ENCODE measurements at regions not wholly inside any gene's neighbourhood (a gene's known extent, or its start where the extent isn't known, plus 50 kb on each side); places are given as distances from the start of the nearest gene placed in this dataset.

- Histone ChIP-seq H3K4me1 (peaks cover 0 to 3% (median 0%) of the 10 kb centered on the region in 6 donors), H3K9me3 (no peaks in the 10 kb centered on the region), H3K27ac (peak overlapping the region in 1 of 8 donors; percentile 7), H3K27me3 (replicated peaks in 1 of 7) (no peaks in the 10 kb centered on the region), H3K4me3 (no peak overlapping the region), H3K36me3 (no peaks in the 10 kb centered on the region)
- DNase-seq, result no peak
- intact Hi-C loops (cut with DNase I; ENCODE audit: low total_unique reads), result no loop called here
- 47 to 72% (median 58%) methylated on average over 4 of the region's 4 CpGs for WGBS, 5 donors
- TF ChIP-seq POLR2A (IDR thresholded peaks at IDR 0.05) (no peak), POLR2AphosphoS5 (IDR thresholded peaks at IDR 0.05) (no peak)
These were observed 281.0 kb upstream of the TBL1XR1 start for GRCh38 chr3:177478170-177478867.

DNA sequence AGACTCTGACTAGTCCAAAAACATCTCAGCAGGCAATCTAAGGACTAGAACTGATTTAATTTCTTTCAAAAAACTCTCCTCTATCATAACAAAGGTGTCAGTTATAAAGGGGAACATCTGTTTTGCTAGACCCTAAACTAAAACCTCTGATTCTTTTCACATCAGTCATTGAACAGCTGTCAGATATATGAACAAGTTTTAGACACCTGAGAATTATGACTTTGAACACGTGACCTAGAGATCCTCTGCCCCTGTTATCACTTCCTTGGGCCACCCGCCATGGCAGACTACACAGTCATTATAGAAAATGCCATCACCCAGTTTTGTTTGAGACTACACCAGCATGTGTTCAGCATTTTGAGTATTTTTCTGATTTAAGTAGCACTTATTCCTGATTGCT, 282.3 kb upstream of the TBL1XR1 start:
- H3K27ac ChIP-seq, result no peak overlapping the region
- no peaks in the 10 kb centered on the region for H3K36me3 ChIP-seq
- H3K9me3 ChIP-seq, result no peaks in the 10 kb centered on the region
- H3K4me1 ChIP-seq, result peaks cover 0 to 3% (median 0%) of the 10 kb centered on the region in 6 donors
- TF ChIP-seq POLR2A (IDR thresholded peaks at IDR 0.05) (no peak), POLR2AphosphoS5 (IDR thresholded peaks at IDR 0.05) (no peak)
- TF ChIP-seq, protein P1, sequence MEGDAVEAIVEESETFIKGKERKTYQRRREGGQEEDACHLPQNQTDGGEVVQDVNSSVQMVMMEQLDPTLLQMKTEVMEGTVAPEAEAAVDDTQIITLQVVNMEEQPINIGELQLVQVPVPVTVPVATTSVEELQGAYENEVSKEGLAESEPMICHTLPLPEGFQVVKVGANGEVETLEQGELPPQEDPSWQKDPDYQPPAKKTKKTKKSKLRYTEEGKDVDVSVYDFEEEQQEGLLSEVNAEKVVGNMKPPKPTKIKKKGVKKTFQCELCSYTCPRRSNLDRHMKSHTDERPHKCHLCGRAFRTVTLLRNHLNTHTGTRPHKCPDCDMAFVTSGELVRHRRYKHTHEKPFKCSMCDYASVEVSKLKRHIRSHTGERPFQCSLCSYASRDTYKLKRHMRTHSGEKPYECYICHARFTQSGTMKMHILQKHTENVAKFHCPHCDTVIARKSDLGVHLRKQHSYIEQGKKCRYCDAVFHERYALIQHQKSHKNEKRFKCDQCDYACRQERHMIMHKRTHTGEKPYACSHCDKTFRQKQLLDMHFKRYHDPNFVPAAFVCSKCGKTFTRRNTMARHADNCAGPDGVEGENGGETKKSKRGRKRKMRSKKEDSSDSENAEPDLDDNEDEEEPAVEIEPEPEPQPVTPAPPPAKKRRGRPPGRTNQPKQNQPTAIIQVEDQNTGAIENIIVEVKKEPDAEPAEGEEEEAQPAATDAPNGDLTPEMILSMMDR (IDR thresholded peaks at IDR 0.05 in 8 of 11, conservative IDR thresholded peaks at IDR 0.05 in 3 of 11), result no peak
- intact Hi-C loops (cut with DNase I; ENCODE audit: low total_unique reads), result no loop called here
- no peaks in the 10 kb centered on the region for H3K27me3 ChIP-seq (replicated peaks in 1 of 7)
- no peak for DNase-seq
- WGBS, 5 donors, result 68 to 96% (median 90%) methylated on average over 2 of the region's 2 CpGs
- H3K4me3 ChIP-seq, result no peak overlapping the region

DNA sequence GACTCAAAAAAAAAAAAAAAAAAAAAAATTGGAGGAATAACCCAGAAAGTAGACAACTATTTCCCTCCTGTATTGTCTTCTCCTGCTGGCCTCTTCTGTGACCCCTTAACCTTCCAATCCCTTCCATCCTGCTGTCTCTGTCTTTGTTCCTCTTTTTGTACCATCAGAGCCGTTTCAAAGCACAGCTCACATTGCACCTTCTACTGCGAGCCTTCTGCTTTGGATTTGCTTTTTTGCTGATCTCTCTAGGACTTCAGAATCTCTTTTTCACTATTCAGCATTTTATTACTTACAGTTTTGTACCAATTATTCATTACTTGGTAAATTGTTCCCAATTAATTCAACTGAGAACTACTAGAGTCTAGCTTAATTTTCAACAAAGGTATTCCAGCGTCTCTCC, 284.0 kb upstream of the TBL1XR1 start:
- Histone ChIP-seq H3K9me3 (peaks cover 0 to 7% (median 0%) of the 10 kb centered on the region in 8 donors), H3K27me3 (replicated peaks in 1 of 7) (no peaks in the 10 kb centered on the region), H3K4me3 (no peak overlapping the region), H3K4me1 (peaks cover 0 to 3% (median 0%) of the 10 kb centered on the region in 6 donors), H3K27ac (no peak overlapping the region), H3K36me3 (no peaks in the 10 kb centered on the region)
- WGBS, 5 donors, result 54 to 74% (median 60%) methylated on average over 3 of the region's 3 CpGs
- intact Hi-C loops (cut with DNase I; ENCODE audit: low total_unique reads), result no loop called here
- TF ChIP-seq, protein P1 (IDR thresholded peaks at IDR 0.05 in 8 of 11, conservative IDR thresholded peaks at IDR 0.05 in 3 of 11), result no peak
- TF ChIP-seq POLR2A (IDR thresholded peaks at IDR 0.05) (no peak), POLR2AphosphoS5 (IDR thresholded peaks at IDR 0.05) (no peak)
- no peak for DNase-seq

DNA sequence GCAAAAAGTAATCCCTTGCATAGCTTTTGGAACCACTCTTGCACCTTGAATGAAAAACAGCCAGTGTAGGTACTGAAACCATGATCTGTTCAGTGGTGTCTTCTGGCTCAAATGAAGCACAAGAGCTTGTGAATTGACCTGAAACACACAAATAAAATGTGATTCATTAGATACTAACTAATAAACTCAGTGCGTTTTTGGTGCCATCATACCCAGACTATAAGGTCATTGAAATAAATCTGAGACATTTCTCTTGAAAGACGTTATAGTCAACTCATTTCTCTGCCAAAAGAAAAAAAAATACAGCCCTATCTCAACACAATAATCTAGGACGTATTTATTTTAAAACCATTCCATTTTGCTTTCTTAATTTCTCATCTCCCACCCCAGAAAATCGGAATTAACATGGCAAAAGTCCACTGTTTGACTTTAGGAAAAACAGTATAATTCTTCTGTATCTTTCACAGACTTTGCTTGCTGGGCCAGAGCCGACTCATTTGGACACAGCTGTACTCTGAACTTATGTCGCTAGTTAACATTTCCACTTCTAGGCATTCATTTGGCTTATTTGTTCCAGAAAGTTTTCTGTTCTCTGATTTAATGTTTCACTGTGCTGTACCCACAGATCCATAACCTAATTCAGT, 284.9 kb upstream of the TBL1XR1 start:
- H3K9me3 ChIP-seq, result peaks cover 0 to 7% (median 0%) of the 10 kb centered on the region in 8 donors
- peaks cover 0 to 3% (median 0%) of the 10 kb centered on the region in 6 donors for H3K4me1 ChIP-seq
- no peak for TF ChIP-seq POLR2A (IDR thresholded peaks at IDR 0.05)
- TF ChIP-seq, protein P1 (IDR thresholded peaks at IDR 0.05 in 8 of 11, conservative IDR thresholded peaks at IDR 0.05 in 3 of 11), result no peak
- no peak for TF ChIP-seq POLR2AphosphoS5 (IDR thresholded peaks at IDR 0.05)
- H3K36me3 ChIP-seq, result no peaks in the 10 kb centered on the region
- 79 to 84% (median 82%) methylated on average over 6 of the region's 6 CpGs for WGBS, 5 donors
- intact Hi-C loops (cut with DNase I; ENCODE audit: low total_unique reads), result no loop called here
- no peak overlapping the region for H3K4me3 ChIP-seq
- no peak overlapping the region for H3K27ac ChIP-seq
- no peak for DNase-seq
- no peaks in the 10 kb centered on the region for H3K27me3 ChIP-seq (replicated peaks in 1 of 7)

Data from spleen (tissue), 11 donors.